Caco-2 (cell line): ENCODE measurements at regions not wholly inside any gene's neighbourhood (a gene's known extent, or its start where the extent isn't known, plus 50 kb on each side); places are given as distances from the start of the nearest gene placed in this dataset.
"Not testable (repeated sequence)": the region's sequence is repeated elsewhere in the genome, so short reads cannot be mapped to it uniquely, and the experiment has no call there.

ENCODE experiments used
- BruUV-seq: library from RNA; stranded (reverse); fragments of 400-500 nt; replicated peaks from 2 replicates; lab custom pipeline; 2021; lab: Mats Ljungman, UMichigan
- CTCF ChIA-PET: fragments of 300-600 bp; sonication (Branson Sonifier 250); formaldehyde crosslinking; loops from one replicate; lab custom pipeline; 2022; ENCODE audit warnings: antibody characterized with exemption; lab: Charles Lee
- POLR2A ChIA-PET: fragments of 300-600 bp; sonication (Branson Sonifier 250); formaldehyde crosslinking; loops from one replicate; lab custom pipeline; 2022; ENCODE audit warnings: antibody characterized with exemption; lab: Charles Lee
- DNase-seq, 2 experiments: peaks; one replicate each; pipeline versions ENCODE4 v3.0.0 to v3.0.0-alpha.2; 2020 to 2022
- H3K27me3 ChIP-seq: replicated peaks from 2 replicates; pipeline ENCODE4 v1.6.0; 2011; ENCODE audit warnings: low read length; ENCODE audit not compliant: control insufficient read depth, insufficient read depth
- H3K36me3 ChIP-seq: 2 replicates; pipeline ENCODE4 v1.5.1; 2011; ENCODE audit warnings: low read length; ENCODE audit not compliant: control insufficient read depth, insufficient read depth
- H3K4me1 ChIP-seq: fragments of 250-450 bp; sonication (Bioruptor Pico); 2 replicates; pipeline ENCODE4 v1.5.1; 2020; ENCODE audit warnings: mild to moderate bottlenecking
- H3K4me3 ChIP-seq: 2 replicates; pipeline ENCODE4 v1.5.1; 2011; ENCODE audit warnings: low read depth, mild to moderate bottlenecking, control low read depth, low read length
- H3K9me3 ChIP-seq: fragments of 250-450 bp; sonication (Bioruptor Pico); 2 replicates; pipeline ENCODE4 v1.5.1; 2020; ENCODE audit warnings: mild to moderate bottlenecking, moderate library complexity
- H3K27ac Mint-ChIP-seq: one replicate; pipeline ENCODE4 v1.8.0; 2022; ENCODE audit warnings: mixed read lengths; ENCODE audit not compliant: unreplicated experiment
- H3K27me3 Mint-ChIP-seq: one replicate; pipeline ENCODE4 v1.8.0; 2022; ENCODE audit warnings: mixed read lengths; ENCODE audit not compliant: insufficient read depth, unreplicated experiment
- H3K36me3 Mint-ChIP-seq: one replicate; pipeline ENCODE4 v1.8.0; 2022; ENCODE audit warnings: mild to moderate bottlenecking, mixed read lengths; ENCODE audit not compliant: insufficient read depth, unreplicated experiment
- H3K4me1 Mint-ChIP-seq: one replicate; pipeline ENCODE4 v1.8.0; 2022; ENCODE audit warnings: low read depth, mixed read lengths; ENCODE audit not compliant: unreplicated experiment
- H3K4me3 Mint-ChIP-seq: one replicate; pipeline ENCODE4 v1.8.0; 2022; ENCODE audit warnings: mild to moderate bottlenecking, moderate library complexity, mixed read lengths; ENCODE audit not compliant: unreplicated experiment
- H3K9me3 Mint-ChIP-seq: one replicate; pipeline ENCODE4 v1.8.0; 2022; ENCODE audit warnings: mixed read lengths; ENCODE audit not compliant: unreplicated experiment
- intact Hi-C: fragments of 100-400 bp; cut with micrococcal nuclease; formaldehyde crosslinking; loops from one replicate; pipeline ENCODE4 v1.10.0; 2022; ENCODE audit not compliant: unreplicated experiment
- TF ChIP-seq, protein P1 (sequence below), 2 experiments: fragments of 200-600 bp in 1 of 2; IDR thresholded peaks; 1 replicate in 1 of 2; 2 replicates in 1 of 2; pipeline versions ENCODE4 v1.5.1 to v1.8.0; 2011 to 2022; ENCODE audit warnings: antibody characterized with exemption in 1 of 2, control low read depth in 1 of 2, inconsistent platforms in 1 of 2, low read depth in 1 of 2, low read length in 1 of 2, mild to moderate bottlenecking in 1 of 2, moderate library complexity in 1 of 2; ENCODE audit not compliant: insufficient read depth in 1 of 2, severe bottlenecking in 1 of 2, unreplicated experiment in 1 of 2

DNA sequence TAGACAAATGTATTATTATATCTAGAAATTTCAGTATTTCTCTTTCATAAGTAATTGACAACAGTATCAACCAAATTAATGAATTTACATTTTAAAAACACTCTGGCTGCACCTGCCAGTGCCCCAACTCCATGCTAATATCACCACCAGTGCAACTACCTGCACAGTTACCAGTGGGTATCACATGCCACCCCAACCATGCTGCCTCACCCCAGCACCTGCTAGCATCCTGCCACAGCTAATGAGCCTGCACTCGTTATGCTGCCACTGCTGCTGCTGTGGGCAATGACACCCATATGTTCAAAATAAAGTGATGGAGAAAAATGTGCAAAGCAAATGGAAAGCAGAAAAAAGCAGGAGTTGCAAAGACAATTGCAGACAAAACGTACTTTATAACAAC lies 855.9 kb upstream of the MANEA start:
- Histone ChIP-seq H3K36me3 (no peaks in the 10 kb centered on the region), H3K4me3 (no peak overlapping the region), H3K9me3 (no peaks in the 10 kb centered on the region), H3K4me1 (no peaks in the 10 kb centered on the region), H3K27me3 (no peaks in the 10 kb centered on the region)
- TF ChIP-seq, protein P1, sequence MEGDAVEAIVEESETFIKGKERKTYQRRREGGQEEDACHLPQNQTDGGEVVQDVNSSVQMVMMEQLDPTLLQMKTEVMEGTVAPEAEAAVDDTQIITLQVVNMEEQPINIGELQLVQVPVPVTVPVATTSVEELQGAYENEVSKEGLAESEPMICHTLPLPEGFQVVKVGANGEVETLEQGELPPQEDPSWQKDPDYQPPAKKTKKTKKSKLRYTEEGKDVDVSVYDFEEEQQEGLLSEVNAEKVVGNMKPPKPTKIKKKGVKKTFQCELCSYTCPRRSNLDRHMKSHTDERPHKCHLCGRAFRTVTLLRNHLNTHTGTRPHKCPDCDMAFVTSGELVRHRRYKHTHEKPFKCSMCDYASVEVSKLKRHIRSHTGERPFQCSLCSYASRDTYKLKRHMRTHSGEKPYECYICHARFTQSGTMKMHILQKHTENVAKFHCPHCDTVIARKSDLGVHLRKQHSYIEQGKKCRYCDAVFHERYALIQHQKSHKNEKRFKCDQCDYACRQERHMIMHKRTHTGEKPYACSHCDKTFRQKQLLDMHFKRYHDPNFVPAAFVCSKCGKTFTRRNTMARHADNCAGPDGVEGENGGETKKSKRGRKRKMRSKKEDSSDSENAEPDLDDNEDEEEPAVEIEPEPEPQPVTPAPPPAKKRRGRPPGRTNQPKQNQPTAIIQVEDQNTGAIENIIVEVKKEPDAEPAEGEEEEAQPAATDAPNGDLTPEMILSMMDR (IDR thresholded peaks at IDR 0.05; ENCODE audit: insufficient read depth in 1 of 2, low read depth in 1 of 2, low read length in 1 of 2, severe bottlenecking in 1 of 2, unreplicated experiment in 1 of 2), result no peak
- ChIA-PET POLR2A (no interaction called here), CTCF (no interaction called here)
- BruUV-seq, result no TSS peak
- Mint-ChIP-seq H3K36me3 (no peaks in the 10 kb centered on the region), H3K4me1 (no peaks in the 10 kb centered on the region), H3K27ac (no peak overlapping the region), H3K9me3 (no peaks in the 10 kb centered on the region), H3K4me3 (no peak overlapping the region), H3K27me3 (no peaks in the 10 kb centered on the region)
- intact Hi-C loops, result no loop called here
- no peak for DNase-seq

GRCh38 chr6:94713446-94713845 lies 863.9 kb upstream of the MANEA start:
- TF ChIP-seq, protein P1 (IDR thresholded peaks at IDR 0.05; ENCODE audit: insufficient read depth in 1 of 2, low read depth in 1 of 2, low read length in 1 of 2, severe bottlenecking in 1 of 2, unreplicated experiment in 1 of 2), result no peak
- H3K36me3 ChIP-seq, result no peaks in the 10 kb centered on the region
- no peaks in the 10 kb centered on the region for H3K4me1 ChIP-seq
- intact Hi-C loops, result no loop called here
- no peaks in the 10 kb centered on the region for H3K9me3 ChIP-seq
- H3K4me1 Mint-ChIP-seq, result no peaks in the 10 kb centered on the region
- H3K27me3 ChIP-seq, result no peaks in the 10 kb centered on the region
- H3K36me3 Mint-ChIP-seq, result no peaks in the 10 kb centered on the region
- no peak overlapping the region for H3K4me3 ChIP-seq
- ChIA-PET POLR2A (no interaction called here), CTCF (no interaction called here)
- no peaks in the 10 kb centered on the region for H3K9me3 Mint-ChIP-seq
- no peak overlapping the region for H3K4me3 Mint-ChIP-seq
- no TSS peak for BruUV-seq
- H3K27ac Mint-ChIP-seq, result no peak overlapping the region
- no peak for DNase-seq
- no peaks in the 10 kb centered on the region for H3K27me3 Mint-ChIP-seq

GRCh38 chr6:94698773-94699172 lies 878.6 kb upstream of the MANEA start:
- ChIA-PET CTCF (no interaction called here), POLR2A (no interaction called here)
- H3K4me1 Mint-ChIP-seq, result no peaks in the 10 kb centered on the region
- DNase-seq, result no peak
- Histone ChIP-seq H3K27me3 (no peaks in the 10 kb centered on the region), H3K4me1 (no peaks in the 10 kb centered on the region), H3K4me3 (no peak overlapping the region), H3K9me3 (no peaks in the 10 kb centered on the region), H3K36me3 (no peaks in the 10 kb centered on the region)
- H3K9me3 Mint-ChIP-seq, result no peaks in the 10 kb centered on the region
- H3K36me3 Mint-ChIP-seq, result no peaks in the 10 kb centered on the region
- no peak overlapping the region for H3K4me3 Mint-ChIP-seq
- H3K27me3 Mint-ChIP-seq, result no peaks in the 10 kb centered on the region
- no TSS peak for BruUV-seq
- intact Hi-C loops, result no loop called here
- TF ChIP-seq, protein P1 (IDR thresholded peaks at IDR 0.05; ENCODE audit: insufficient read depth in 1 of 2, low read depth in 1 of 2, low read length in 1 of 2, severe bottlenecking in 1 of 2, unreplicated experiment in 1 of 2), result no peak
- H3K27ac Mint-ChIP-seq, result no peak overlapping the region

GRCh38 chr6:94687255-94687654 lies 890.1 kb upstream of the MANEA start:
- intact Hi-C loops, H3K4me3 Mint-ChIP-seq, H3K36me3 ChIP-seq, H3K4me1 ChIP-seq, DNase-seq, H3K27ac Mint-ChIP-seq, POLR2A ChIA-PET, CTCF ChIA-PET, H3K36me3 Mint-ChIP-seq, BruUV-seq, H3K4me3 ChIP-seq, H3K4me1 Mint-ChIP-seq, H3K9me3 ChIP-seq, H3K9me3 Mint-ChIP-seq, H3K27me3 ChIP-seq, H3K27me3 Mint-ChIP-seq: not testable (repeated sequence)
